CD14-positive monocyte (primary cell): ENCODE measurements at regions not wholly inside any gene's neighbourhood (a gene's known extent, or its start where the extent isn't known, plus 50 kb on each side); places are given as distances from the start of the nearest gene placed in this dataset.

Experiments
- DNase-seq, 3 donors: peaks; one replicate each; pipeline ENCODE4 v3.0.0-alpha.2; 2011 to 2022
- H2AFZ ChIP-seq: 2 replicates; pipeline ENCODE4 v1.6.0; 2012; ENCODE audit warnings: mild to moderate bottlenecking, low read depth, low read length, inconsistent platforms; ENCODE audit not compliant: insufficient read depth, poor library complexity, severe bottlenecking
- H3K27ac ChIP-seq, 2 donors: 1 replicate in 1 of 2; 2 replicates in 1 of 2; pipeline ENCODE4 v1.5.1; 2012 to 2013; ENCODE audit warnings: low read length in 2 of 2, control low read depth in 1 of 2, inconsistent platforms in 1 of 2, low read depth in 1 of 2, mild to moderate bottlenecking in 1 of 2
- H3K27me3 ChIP-seq, 2 donors: one replicate each; pipeline versions ENCODE4 v1.6.0 to v1.6.1; 2011 to 2013; ENCODE audit warnings: low read length in 2 of 2; ENCODE audit not compliant: control insufficient read depth in 2 of 2, insufficient read depth in 2 of 2
- H3K36me3 ChIP-seq, 2 donors: replicated peaks in 1 of 2; 1 replicate in 1 of 2; 2 replicates in 1 of 2; pipeline versions ENCODE4 v1.5.1 to v1.6.1; 2012 to 2013; ENCODE audit warnings: low read length in 2 of 2, control low read depth in 1 of 2, inconsistent platforms in 1 of 2, mild to moderate bottlenecking in 1 of 2; ENCODE audit not compliant: insufficient read depth in 2 of 2, control insufficient read depth in 1 of 2
- H3K4me1 ChIP-seq, 2 donors: 1 replicate in 1 of 2; 2 replicates in 1 of 2; pipeline versions ENCODE4 v1.5.1 to v1.6.1; 2012 to 2013; ENCODE audit warnings: low read length in 2 of 2, control low read depth in 1 of 2, inconsistent platforms in 1 of 2, mild to moderate bottlenecking in 1 of 2, moderate library complexity in 1 of 2; ENCODE audit not compliant: insufficient read depth in 2 of 2, control insufficient read depth in 1 of 2
- H3K4me2 ChIP-seq: replicated peaks from 2 replicates; pipeline ENCODE3; 2012; ENCODE audit warnings: low read length, moderate library complexity, mild to moderate bottlenecking; ENCODE audit not compliant: poor library complexity, severe bottlenecking; ENCODE audit errors: extremely low read depth
- H3K4me3 ChIP-seq, 3 experiments: fragments of 200-600 bp in 1 of 3; sonication (generic) in 1 of 3; replicated peaks in 1 of 3; 1 replicate in 2 of 3; 2 replicates in 1 of 3; pipeline ENCODE4 v1.5.1; 2011 to 2013; ENCODE audit warnings: low read length in 3 of 3, mild to moderate bottlenecking in 3 of 3, control low read depth in 2 of 3, low read depth in 2 of 3, inconsistent platforms in 1 of 3, moderate library complexity in 1 of 3
- H3K79me2 ChIP-seq: 2 replicates; pipeline ENCODE4 v1.6.0; 2012; ENCODE audit warnings: mild to moderate bottlenecking, control low read depth, inconsistent platforms, low read length, moderate library complexity; ENCODE audit not compliant: insufficient read depth
- H3K9ac ChIP-seq: 2 replicates; pipeline ENCODE4 v1.6.0; 2017; ENCODE audit warnings: low read length, mild to moderate bottlenecking; ENCODE audit not compliant: insufficient read depth, poor library complexity, severe bottlenecking
- H3K9me3 ChIP-seq, 2 donors: replicated peaks in 1 of 2; 1 replicate in 1 of 2; 2 replicates in 1 of 2; pipeline versions ENCODE4 v1.5.1 to v1.6.1; 2012 to 2013; ENCODE audit warnings: low read length in 2 of 2, control low read depth in 1 of 2; ENCODE audit not compliant: control insufficient read depth in 1 of 2, insufficient read depth in 1 of 2
- H4K20me1 ChIP-seq: 2 replicates; pipeline ENCODE4 v1.6.0; 2012; ENCODE audit warnings: mild to moderate bottlenecking, low read length, control low read depth, moderate library complexity; ENCODE audit not compliant: insufficient read depth
- H3K27ac Mint-ChIP-seq, 7 donors: one replicate each; pipeline ENCODE4 v1.8.0; 2020; ENCODE audit warnings: mild to moderate bottlenecking in 7 of 7, mixed read lengths in 7 of 7, moderate library complexity in 6 of 7, inconsistent platforms in 2 of 7
- H3K27me3 Mint-ChIP-seq, 3 donors: one replicate each; pipeline ENCODE4 v1.8.0; 2021 to 2022; ENCODE audit warnings: low read depth in 3 of 3, mild to moderate bottlenecking in 3 of 3, mixed read lengths in 3 of 3, moderate library complexity in 3 of 3, inconsistent platforms in 1 of 3
- H3K36me3 Mint-ChIP-seq, 2 donors: one replicate each; pipeline ENCODE4 v1.8.0; 2020; ENCODE audit warnings: mixed read lengths in 2 of 2, inconsistent platforms in 1 of 2, mild to moderate bottlenecking in 1 of 2
- H3K4me1 Mint-ChIP-seq: one replicate; pipeline ENCODE4 v1.8.0; 2020; ENCODE audit warnings: mild to moderate bottlenecking, mixed read lengths
- H3K4me3 Mint-ChIP-seq, 2 donors: one replicate each; pipeline ENCODE4 v1.8.0; 2020; ENCODE audit warnings: mild to moderate bottlenecking in 2 of 2, mixed read lengths in 2 of 2, moderate library complexity in 1 of 2
- H3K9me3 Mint-ChIP-seq, 7 donors: one replicate each; pipeline ENCODE4 v1.8.0; 2020 to 2022; ENCODE audit warnings: mixed read lengths in 7 of 7, mild to moderate bottlenecking in 6 of 7, moderate library complexity in 6 of 7, inconsistent platforms in 2 of 7
- CTCF ChIP-seq: fragments of 200-600 bp; IDR thresholded peaks from one replicate; pipeline ENCODE4 v1.8.0; 2022; ENCODE audit warnings: antibody characterized with exemption, mild to moderate bottlenecking
- WGBS: methylation state at CpG from one replicate; pipeline ENCODE4 v1.1.5; 2013; ENCODE audit warnings: missing lambda C conversion rate; ENCODE audit not compliant: insufficient coverage; 5-methylcytosine and 5-hydroxymethylcytosine counted together
- intact Hi-C, 2 donors: fragments of 100-400 bp; cut with micrococcal nuclease; formaldehyde crosslinking; loops; one replicate each; pipeline versions ENCODE4 v1.15.0 to v1.15.1; 2023

- 100% methylated on average over 1 of the region's 3 CpGs for WGBS
- H3K9me3 Mint-ChIP-seq = no peaks in the 10 kb centered on the region
- H3K36me3 ChIP-seq = no peaks in the 10 kb centered on the region
Measured at GRCh38 chr11:11770921-11771486, 70.8 kb upstream of the USP47 start.

GRCh38 chr11:11770296-11770695 lies 71.5 kb upstream of the USP47 start:
- no peak for TF ChIP-seq CTCF
- no peak overlapping the region for H2AFZ ChIP-seq
- H3K27ac ChIP-seq = no peak overlapping the region
- H3K36me3 Mint-ChIP-seq = no peaks in the 10 kb centered on the region
- no peak overlapping the region for H3K9ac ChIP-seq
- no peaks in the 10 kb centered on the region for H3K36me3 ChIP-seq
- H3K79me2 ChIP-seq = no peaks in the 10 kb centered on the region
- no peaks in the 10 kb centered on the region for H3K4me1 Mint-ChIP-seq
- H3K4me3 Mint-ChIP-seq = no peak overlapping the region
- H3K9me3 Mint-ChIP-seq = no peaks in the 10 kb centered on the region
- intact Hi-C loops = no loop called here
- H3K27ac Mint-ChIP-seq = peak overlapping the region in 1 of 7 donors; percentile 47
- WGBS = 71% methylated on average over 1 of the region's 1 CpG
- H4K20me1 ChIP-seq = no peaks in the 10 kb centered on the region
- no peak overlapping the region for H3K4me2 ChIP-seq
- H3K9me3 ChIP-seq = no peaks in the 10 kb centered on the region
- H3K4me3 ChIP-seq = no peak overlapping the region
- H3K4me1 ChIP-seq = no peaks in the 10 kb centered on the region
- H3K27me3 Mint-ChIP-seq = peaks cover 6 to 13% (median 10%) of the 10 kb centered on the region in 3 donors
- H3K27me3 ChIP-seq = peaks cover 7 to 9% of the 10 kb centered on the region in 2 donors
- DNase-seq = no peak

More at GRCh38 chr11:11770921-11771486, 70.8 kb upstream of the USP47 start:
- H3K27me3 ChIP-seq = peaks cover 3 to 9% of the 10 kb centered on the region in 2 donors
- H3K36me3 Mint-ChIP-seq = no peaks in the 10 kb centered on the region
- H3K4me1 Mint-ChIP-seq = no peaks in the 10 kb centered on the region
- H3K9me3 ChIP-seq = no peaks in the 10 kb centered on the region
- no peak overlapping the region for H3K4me3 Mint-ChIP-seq
- no peak overlapping the region for H3K4me3 ChIP-seq
- no peak overlapping the region for H2AFZ ChIP-seq
- intact Hi-C loops = no loop called here
- no peaks in the 10 kb centered on the region for H4K20me1 ChIP-seq
- H3K27ac ChIP-seq = no peak overlapping the region
- no peak for TF ChIP-seq CTCF
- no peak overlapping the region for H3K27ac Mint-ChIP-seq
- peaks cover 6 to 15% (median 12%) of the 10 kb centered on the region in 3 donors for H3K27me3 Mint-ChIP-seq
- no peak for DNase-seq
- H3K9ac ChIP-seq = no peak overlapping the region
- no peak overlapping the region for H3K4me2 ChIP-seq
- no peaks in the 10 kb centered on the region for H3K4me1 ChIP-seq
- H3K79me2 ChIP-seq = no peaks in the 10 kb centered on the region
